GM10248 (cell line): ENCODE measurements at regions not wholly inside any gene's neighbourhood (a gene's known extent, or its start where the extent isn't known, plus 50 kb on each side); places are given as distances from the start of the nearest gene placed in this dataset.

Experiments used
- CTCF ChIA-PET: fragments of 300-600 bp; sonication (Branson Sonifier 250); formaldehyde crosslinking; extraction: SDS; loops from one replicate; lab custom pipeline; 2021; ENCODE audit warnings: antibody characterized with exemption; lab: Yijun Ruan, JAX
- POLR2A ChIA-PET: fragments of 350-650 bp; sonication (Branson Sonifier 250); formaldehyde crosslinking; extraction: SDS; loops from one replicate; lab custom pipeline; 2020; ENCODE audit warnings: antibody characterized with exemption; lab: Yijun Ruan, JAX
- DNase-seq: peaks from one replicate; pipeline ENCODE4 v3.0.0; 2012; ENCODE audit errors: extremely low spot score
- TF ChIP-seq, protein P1 (sequence below): IDR thresholded peaks from 2 replicates; pipeline ENCODE4 v1.5.1; 2012; ENCODE audit warnings: mild to moderate bottlenecking, low read depth; ENCODE audit errors: extremely low read depth, missing control alignments, control extremely low read depth

DNA sequence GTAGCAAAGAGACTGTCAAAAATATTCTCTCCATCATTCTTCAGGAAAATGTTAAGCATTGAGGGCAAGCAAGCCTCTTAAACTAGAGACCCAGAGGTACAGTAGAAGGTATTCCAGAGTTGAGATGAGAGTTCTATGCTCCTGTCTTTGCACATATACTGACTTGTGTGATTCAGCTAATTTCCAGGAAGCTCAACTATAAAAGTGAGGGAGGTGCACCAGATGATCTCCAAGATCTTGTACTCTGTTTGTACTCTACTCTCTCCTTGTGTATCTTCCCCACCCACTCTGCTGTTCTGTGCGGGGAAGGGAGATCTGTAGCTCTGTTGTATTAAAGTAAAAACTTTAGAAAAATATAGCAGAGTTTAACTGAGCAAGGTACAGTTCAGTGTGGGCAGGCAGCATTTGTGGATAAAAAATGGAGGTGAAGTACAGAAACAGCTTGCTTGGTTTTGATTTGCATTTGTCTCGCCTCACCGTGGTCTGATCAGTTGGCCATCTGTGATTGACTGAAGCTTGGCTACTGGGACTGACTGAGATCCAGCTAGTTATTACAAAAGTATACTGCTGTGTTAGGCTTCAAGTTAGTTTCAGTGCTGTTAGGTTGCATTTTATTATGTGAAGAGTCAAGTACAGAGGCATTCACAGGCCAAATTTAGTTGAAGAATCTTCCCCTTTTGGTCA lies 463.1 kb upstream of the GOLIM4 start:
- CTCF ChIA-PET: interaction anchor here (0.7 to 1.6 kb wide), 3 partner anchors 8 to 62 kb away, joined by 3 to 5 read pairs (median 3); no protein-coding TSS in a partner anchor
- POLR2A ChIA-PET: no interaction called here
- TF ChIP-seq, protein P1, sequence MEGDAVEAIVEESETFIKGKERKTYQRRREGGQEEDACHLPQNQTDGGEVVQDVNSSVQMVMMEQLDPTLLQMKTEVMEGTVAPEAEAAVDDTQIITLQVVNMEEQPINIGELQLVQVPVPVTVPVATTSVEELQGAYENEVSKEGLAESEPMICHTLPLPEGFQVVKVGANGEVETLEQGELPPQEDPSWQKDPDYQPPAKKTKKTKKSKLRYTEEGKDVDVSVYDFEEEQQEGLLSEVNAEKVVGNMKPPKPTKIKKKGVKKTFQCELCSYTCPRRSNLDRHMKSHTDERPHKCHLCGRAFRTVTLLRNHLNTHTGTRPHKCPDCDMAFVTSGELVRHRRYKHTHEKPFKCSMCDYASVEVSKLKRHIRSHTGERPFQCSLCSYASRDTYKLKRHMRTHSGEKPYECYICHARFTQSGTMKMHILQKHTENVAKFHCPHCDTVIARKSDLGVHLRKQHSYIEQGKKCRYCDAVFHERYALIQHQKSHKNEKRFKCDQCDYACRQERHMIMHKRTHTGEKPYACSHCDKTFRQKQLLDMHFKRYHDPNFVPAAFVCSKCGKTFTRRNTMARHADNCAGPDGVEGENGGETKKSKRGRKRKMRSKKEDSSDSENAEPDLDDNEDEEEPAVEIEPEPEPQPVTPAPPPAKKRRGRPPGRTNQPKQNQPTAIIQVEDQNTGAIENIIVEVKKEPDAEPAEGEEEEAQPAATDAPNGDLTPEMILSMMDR: no peak
- DNase-seq: no peak

DNA sequence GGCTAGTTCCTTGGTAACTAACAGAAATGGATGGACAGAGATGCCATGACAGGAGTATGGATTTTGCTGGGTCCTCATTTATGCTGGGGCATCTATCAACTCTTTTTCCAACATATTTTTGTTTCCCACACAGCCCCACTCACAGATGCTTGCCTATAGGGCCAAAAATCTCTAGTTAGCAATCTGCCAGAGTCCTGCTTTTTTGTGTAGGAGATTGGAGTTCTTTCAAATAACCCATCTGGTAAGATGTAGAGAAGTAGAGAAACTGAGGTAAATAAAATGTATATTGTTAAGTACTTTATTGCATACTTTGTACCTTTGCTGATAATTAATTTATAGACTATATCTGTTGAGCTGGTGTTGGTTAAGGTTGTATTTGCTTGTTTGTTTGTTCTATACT lies 456.5 kb upstream of the GOLIM4 start:
- ChIA-PET POLR2A (no interaction called here), CTCF (interaction anchor here (1.0 to 1.9 kb wide), 5 partner anchors 9 to 37 kb away, joined by 3 to 7 read pairs (median 4); no protein-coding TSS in a partner anchor)
- TF ChIP-seq, protein P1: no peak
- no peak for DNase-seq

DNA sequence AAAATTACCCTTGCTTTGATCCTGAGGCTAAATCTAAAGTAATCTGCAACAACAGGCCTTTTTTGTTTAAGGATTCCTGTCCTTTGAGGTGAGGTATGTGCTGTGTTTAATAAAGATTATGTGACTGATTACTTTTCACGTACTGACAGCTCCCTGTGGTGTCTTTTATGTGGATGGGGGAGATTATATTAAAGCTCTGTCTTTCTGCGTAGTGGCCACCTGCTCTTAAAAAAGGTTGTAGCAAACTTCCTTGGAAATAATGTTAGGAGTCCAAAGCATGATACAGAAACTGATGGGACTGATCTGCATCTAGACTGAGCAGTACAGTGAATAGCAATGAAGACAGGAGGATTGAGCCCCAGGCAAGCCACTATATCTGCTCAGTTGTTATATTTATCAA lies 453.0 kb upstream of the GOLIM4 start:
- ChIA-PET CTCF (interaction anchor here (0.8 to 0.9 kb wide), 2 partner anchors 37 to 338 kb away, joined by 3 read pairs; no protein-coding TSS in a partner anchor), POLR2A (no interaction called here)
- no peak for DNase-seq
- TF ChIP-seq, protein P1: no peak

DNA sequence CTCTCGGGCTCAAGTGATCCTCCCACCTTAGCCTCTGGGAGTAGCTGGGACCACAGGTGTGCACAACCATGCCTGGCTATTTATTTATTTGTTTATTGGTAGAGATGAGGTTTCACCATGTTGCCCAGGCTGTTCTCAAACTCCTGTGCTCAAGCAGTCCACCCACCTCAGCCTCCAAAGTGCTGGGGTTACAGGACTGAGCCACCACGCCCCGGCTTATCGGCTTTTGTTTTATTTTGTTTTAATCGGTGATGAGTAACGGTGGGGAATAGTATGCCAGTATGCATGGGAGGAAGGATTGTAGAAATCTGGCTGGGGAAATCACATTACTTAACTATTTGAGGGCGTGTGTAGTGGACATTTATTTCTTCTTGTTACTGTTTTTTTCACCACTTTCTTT lies 451.0 kb upstream of the GOLIM4 start:
- no peak for DNase-seq
- ChIA-PET POLR2A (no interaction called here), CTCF (interaction anchor here (1.5 kb wide), 1 partner anchor 13 kb away, joined by 3 read pairs; no protein-coding TSS in a partner anchor)
- TF ChIP-seq, protein P1: no peak

DNA sequence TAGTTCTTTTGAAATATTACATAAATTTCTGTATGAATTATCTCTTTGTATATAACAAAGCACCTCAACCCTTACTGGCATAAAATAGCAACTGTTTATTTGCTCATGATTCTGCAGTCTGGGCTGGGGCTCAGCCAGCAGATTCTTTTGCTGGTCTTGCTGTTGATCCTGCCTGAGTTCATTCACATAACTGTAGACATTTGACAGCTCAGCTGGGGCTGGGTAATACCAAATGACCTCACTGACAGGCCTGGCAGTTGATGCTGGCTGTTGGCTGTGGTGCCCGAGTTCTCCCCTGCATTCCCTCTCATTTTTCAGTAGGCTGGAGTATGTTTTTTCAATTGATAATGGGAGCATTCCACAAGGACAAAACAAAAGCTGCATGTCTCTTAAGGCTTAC lies 449.9 kb upstream of the GOLIM4 start:
- POLR2A ChIA-PET: no interaction called here
- no peak for DNase-seq
- CTCF ChIA-PET: interaction anchor here (1.7 kb wide), 1 partner anchor 35 kb away, joined by 8 read pairs; no protein-coding TSS in a partner anchor
- TF ChIP-seq, protein P1: no peak

DNA sequence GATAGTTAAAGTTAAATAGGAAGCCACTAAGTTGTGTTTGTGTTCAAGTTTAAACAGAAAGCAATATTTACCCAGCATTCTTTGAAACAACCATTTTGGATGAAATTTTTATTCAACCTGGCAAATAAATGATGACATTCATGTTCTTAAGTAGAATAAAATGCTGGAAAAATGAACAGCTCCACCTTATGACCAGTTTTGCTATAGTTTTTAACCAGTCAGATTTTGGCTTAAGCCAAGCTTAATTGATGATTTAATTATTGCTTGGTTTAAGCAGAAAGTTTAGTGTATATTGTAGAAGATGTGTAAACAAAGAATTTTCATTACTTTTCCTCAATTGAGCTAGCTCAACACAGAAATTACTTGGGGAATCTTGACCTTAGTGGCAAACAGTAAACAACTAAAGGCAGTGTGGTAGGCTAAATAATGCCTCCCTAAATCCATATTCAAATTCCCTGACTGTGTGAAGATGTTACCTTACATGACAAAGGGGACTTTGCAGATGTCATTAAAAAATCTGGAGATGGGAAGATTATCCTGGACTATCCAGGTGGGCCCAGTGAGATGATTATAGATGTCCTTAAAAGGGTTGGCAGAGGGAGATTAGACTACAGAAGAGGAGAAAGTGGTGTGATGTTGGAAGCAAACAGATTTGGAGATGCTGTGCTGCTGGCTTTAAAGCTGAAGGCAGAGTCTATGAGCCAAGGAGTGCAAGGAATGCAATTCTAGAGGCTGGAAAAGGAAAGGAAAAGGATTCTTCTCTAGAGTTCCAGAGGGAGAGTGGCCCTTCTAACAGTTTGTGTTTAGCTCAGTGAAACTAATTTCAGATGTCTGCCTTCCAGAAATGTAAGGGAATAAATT lies 448.6 kb upstream of the GOLIM4 start:
- ChIA-PET POLR2A (no interaction called here), CTCF (interaction anchor here (1.7 to 2.1 kb wide), 2 partner anchors 9 to 33 kb away, joined by 7 to 8 read pairs; no protein-coding TSS in a partner anchor)
- TF ChIP-seq, protein P1: no peak
- no peak for DNase-seq
